ENCODE measurements at regions not wholly inside any gene's neighbourhood (a gene's known extent, or its start where the extent isn't known, plus 50 kb on each side); places are given as distances from the start of the nearest gene placed in this dataset.

- Histone ChIP-seq H3K27me3 (ENCODE audit: control insufficient read depth, insufficient read depth, low read length) (no peaks in the 10 kb centered on the region), H3K36me3 (ENCODE audit: control insufficient read depth, insufficient read depth, low read length) (no peaks in the 10 kb centered on the region), H3K4me3 (ENCODE audit: low read depth, low read length) (no peak overlapping the region)
- TF ChIP-seq, protein P1, sequence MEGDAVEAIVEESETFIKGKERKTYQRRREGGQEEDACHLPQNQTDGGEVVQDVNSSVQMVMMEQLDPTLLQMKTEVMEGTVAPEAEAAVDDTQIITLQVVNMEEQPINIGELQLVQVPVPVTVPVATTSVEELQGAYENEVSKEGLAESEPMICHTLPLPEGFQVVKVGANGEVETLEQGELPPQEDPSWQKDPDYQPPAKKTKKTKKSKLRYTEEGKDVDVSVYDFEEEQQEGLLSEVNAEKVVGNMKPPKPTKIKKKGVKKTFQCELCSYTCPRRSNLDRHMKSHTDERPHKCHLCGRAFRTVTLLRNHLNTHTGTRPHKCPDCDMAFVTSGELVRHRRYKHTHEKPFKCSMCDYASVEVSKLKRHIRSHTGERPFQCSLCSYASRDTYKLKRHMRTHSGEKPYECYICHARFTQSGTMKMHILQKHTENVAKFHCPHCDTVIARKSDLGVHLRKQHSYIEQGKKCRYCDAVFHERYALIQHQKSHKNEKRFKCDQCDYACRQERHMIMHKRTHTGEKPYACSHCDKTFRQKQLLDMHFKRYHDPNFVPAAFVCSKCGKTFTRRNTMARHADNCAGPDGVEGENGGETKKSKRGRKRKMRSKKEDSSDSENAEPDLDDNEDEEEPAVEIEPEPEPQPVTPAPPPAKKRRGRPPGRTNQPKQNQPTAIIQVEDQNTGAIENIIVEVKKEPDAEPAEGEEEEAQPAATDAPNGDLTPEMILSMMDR (IDR thresholded peaks at IDR 0.05; ENCODE audit: insufficient read depth, low read length, poor library complexity, severe bottlenecking) = no peak
- DNase-seq (ENCODE audit: low read depth) = no peak
These were observed 275.6 kb upstream of the CXCR4 start for GRCh38 chr2:136393514-136393913.

- TF ChIP-seq, protein P1 (IDR thresholded peaks at IDR 0.05; ENCODE audit: insufficient read depth, low read length, poor library complexity, severe bottlenecking) = no peak
- Histone ChIP-seq H3K4me3 (ENCODE audit: low read depth, low read length) (no peak overlapping the region), H3K27me3 (ENCODE audit: control insufficient read depth, insufficient read depth, low read length) (no peaks in the 10 kb centered on the region), H3K36me3 (ENCODE audit: control insufficient read depth, insufficient read depth, low read length) (no peaks in the 10 kb centered on the region)
- DNase-seq (ENCODE audit: low read depth) = no peak
These were observed 275.1 kb upstream of the CXCR4 start for GRCh38 chr2:136392897-136393505.

DNA sequence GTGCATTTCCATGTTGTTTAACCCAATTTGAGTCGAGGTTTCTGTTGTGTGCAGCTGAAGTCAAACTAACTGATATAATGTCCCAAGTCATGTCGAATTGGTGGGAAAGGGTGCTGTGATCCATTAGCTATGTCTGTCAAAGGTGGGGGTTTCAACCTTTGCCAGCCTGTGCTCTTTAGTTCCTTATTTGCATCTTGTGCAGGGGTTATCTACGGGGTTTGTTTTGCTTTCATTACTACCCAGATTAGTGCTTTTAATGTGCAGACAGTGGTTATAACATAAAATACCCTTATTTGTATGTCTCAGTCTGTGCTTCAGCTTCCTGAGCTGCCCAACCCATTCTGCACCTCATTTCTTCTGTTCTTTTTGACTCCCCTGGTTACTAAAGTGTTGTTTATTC is 271.9 kb upstream of the CXCR4 start:
- Histone ChIP-seq H3K36me3 (ENCODE audit: control insufficient read depth, insufficient read depth, low read length) (no peaks in the 10 kb centered on the region), H3K27me3 (ENCODE audit: control insufficient read depth, insufficient read depth, low read length) (no peaks in the 10 kb centered on the region), H3K4me3 (ENCODE audit: low read depth, low read length) (no peak overlapping the region)
- no peak for DNase-seq (ENCODE audit: low read depth)
- TF ChIP-seq, protein P1 (IDR thresholded peaks at IDR 0.05; ENCODE audit: insufficient read depth, low read length, poor library complexity, severe bottlenecking) = no peak

- Histone ChIP-seq H3K36me3 (ENCODE audit: control insufficient read depth, insufficient read depth, low read length) (no peaks in the 10 kb centered on the region), H3K27me3 (ENCODE audit: control insufficient read depth, insufficient read depth, low read length) (no peaks in the 10 kb centered on the region), H3K4me3 (ENCODE audit: low read depth, low read length) (no peak overlapping the region)
- TF ChIP-seq, protein P1 (IDR thresholded peaks at IDR 0.05; ENCODE audit: insufficient read depth, low read length, poor library complexity, severe bottlenecking) = no peak
- no peak for DNase-seq (ENCODE audit: low read depth)
These were observed 268.1 kb upstream of the CXCR4 start for GRCh38 chr2:136386046-136386445.

DNA sequence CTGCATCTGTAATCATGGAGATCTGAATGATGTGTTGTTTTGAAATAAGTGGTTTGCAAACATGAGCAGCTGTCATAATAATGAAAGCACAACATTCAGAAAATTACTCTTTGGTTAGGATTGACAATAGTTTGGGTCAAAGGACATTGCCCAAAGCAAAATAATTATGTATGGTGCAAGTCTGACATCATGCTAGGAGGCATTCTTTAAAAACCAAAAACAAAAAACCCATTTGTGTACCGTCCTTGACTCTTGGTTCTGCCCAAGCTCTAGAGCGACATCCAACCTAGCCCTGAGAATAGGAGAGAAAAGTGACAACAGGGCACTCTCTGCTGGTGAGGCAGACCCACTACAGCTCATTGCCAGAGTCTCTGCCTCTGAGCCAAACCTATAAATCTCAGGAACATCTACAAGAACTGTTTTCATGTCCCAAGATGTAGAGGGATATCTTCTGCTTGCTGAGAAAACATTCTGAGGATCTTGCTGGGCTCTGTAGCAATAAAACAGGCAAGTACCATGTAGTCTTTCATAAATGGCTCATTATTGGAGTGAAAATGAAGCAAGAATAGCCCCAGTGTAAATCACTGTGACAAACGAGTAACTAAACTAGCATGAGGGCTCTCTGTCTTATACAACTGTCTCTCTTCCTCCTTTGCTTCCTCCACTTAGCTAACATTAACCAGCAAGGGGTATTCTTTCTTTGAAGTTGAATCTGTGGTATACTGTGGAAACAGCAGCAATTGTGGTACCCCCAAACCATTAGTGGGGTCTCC is 266.8 kb upstream of the CXCR4 start:
- Histone ChIP-seq H3K36me3 (ENCODE audit: control insufficient read depth, insufficient read depth, low read length) (no peaks in the 10 kb centered on the region), H3K4me3 (ENCODE audit: low read depth, low read length) (no peak overlapping the region), H3K27me3 (ENCODE audit: control insufficient read depth, insufficient read depth, low read length) (no peaks in the 10 kb centered on the region)
- TF ChIP-seq, protein P1 (IDR thresholded peaks at IDR 0.05; ENCODE audit: insufficient read depth, low read length, poor library complexity, severe bottlenecking) = peak; percentile 61
- no peak for DNase-seq (ENCODE audit: low read depth)

Measured in kidney epithelial cell (primary cell).